ENCODE measurements at regions not wholly inside any gene's neighbourhood (a gene's known extent, or its start where the extent isn't known, plus 50 kb on each side); places are given as distances from the start of the nearest gene placed in this dataset.

DNA sequence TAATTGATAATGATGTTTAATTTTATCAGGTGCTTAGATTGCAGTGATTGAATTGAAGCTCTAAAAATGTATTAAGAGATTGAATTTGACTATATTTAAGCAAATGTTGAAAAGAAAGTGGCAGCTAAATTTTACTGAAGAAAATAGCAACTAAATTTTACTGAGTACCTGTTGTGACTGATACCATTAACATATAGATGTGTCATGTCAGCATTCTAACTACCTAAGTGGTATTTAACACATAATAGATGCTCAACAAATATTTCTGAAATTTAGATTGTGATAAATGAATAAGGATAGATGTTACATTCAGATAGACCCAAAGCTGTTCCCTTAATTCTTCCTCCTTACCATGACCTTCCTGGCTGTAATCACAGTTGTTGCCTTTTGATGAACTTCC, 350.9 kb upstream of the VWC2 start:
- H3K36me3 ChIP-seq (ENCODE audit: control insufficient read depth, insufficient read depth, low read length): no peaks in the 10 kb centered on the region
- intact Hi-C loops (cut with micrococcal nuclease): no loop called here
- no peak overlapping the region for H3K4me3 ChIP-seq (ENCODE audit: insufficient read depth, low read depth, low read length)
- no peak overlapping the region for H3K23ac ChIP-seq (ENCODE audit: low read depth, low read length)
- H2BK120ac ChIP-seq (ENCODE audit: low read depth, low read length): no peak overlapping the region
- H2AK9ac ChIP-seq (replicated peaks; ENCODE audit: low read depth, low read length, poor library complexity): no peak overlapping the region
- H3K14ac ChIP-seq (replicated peaks; ENCODE audit: low read depth, low read length): no peak overlapping the region
- CTCF ChIA-PET: no interaction called here
- no TSS peak for BruUV-seq (replicated peaks)
- H4K5ac ChIP-seq (ENCODE audit: low read depth, low read length): no peak overlapping the region
- no peak overlapping the region for H4K8ac ChIP-seq (ENCODE audit: low read depth in 2 of 2, low read length in 2 of 2)
- no peak overlapping the region for H2AFZ ChIP-seq (replicated peaks; ENCODE audit: low read length, poor library complexity)
- no peak overlapping the region for H2BK5ac ChIP-seq (ENCODE audit: low read depth, low read length, poor library complexity, severe bottlenecking)
- H3K56ac ChIP-seq (ENCODE audit: extremely low read depth, insufficient read depth, low read length): no peak overlapping the region
- H3K4me1 ChIP-seq (ENCODE audit: control insufficient read depth, insufficient read depth, low read length): no peaks in the 10 kb centered on the region
- dilution Hi-C loops (cut with HindIII; ENCODE audit: low sequenced_read_pairs, unreplicated experiment): no loop called here
- no peaks in the 10 kb centered on the region for H3K9me1 ChIP-seq (ENCODE audit: insufficient read depth, low read length)
- TF ChIP-seq MAFK (IDR thresholded peaks at IDR 0.05; ENCODE audit: low read depth, low read length): peak; percentile 82
- TF ChIP-seq RCOR1 (IDR thresholded peaks at IDR 0.05; ENCODE audit: insufficient replicate concordance, low read length): no peak
- no peak overlapping the region for H3K18ac ChIP-seq (ENCODE audit: low read depth, low read length)
- in situ Hi-C loops (cut with MboI; ENCODE audit: low sequenced_read_pairs): no loop called here
- H3K79me1 ChIP-seq (ENCODE audit: low read depth in 1 of 2, low read length in 2 of 2): no peaks in the 10 kb centered on the region
- H2BK20ac ChIP-seq (ENCODE audit: low read depth, low read length): no peak overlapping the region
- H2AK5ac ChIP-seq (ENCODE audit: low read depth, low read length): no peak overlapping the region
- no peak overlapping the region for H3K9ac ChIP-seq (ENCODE audit: low read depth, low read length)
- ATAC-seq (ENCODE audit: low read depth): no peak
- POLR2A ChIA-PET (ENCODE audit: unreplicated experiment): no interaction called here
- H3K9me3 ChIP-seq (ENCODE audit: control insufficient read depth, insufficient read depth, low read length): peaks cover 7% of the 10 kb centered on the region; the same call in 1 of the 2 replicates
- H4K91ac ChIP-seq (ENCODE audit: insufficient read depth, low read depth, low read length): no peak overlapping the region
- H2BK15ac ChIP-seq (ENCODE audit: low read depth, low read length): no peak overlapping the region
- no peak for DNase-seq
- no peak overlapping the region for H3K27ac ChIP-seq (ENCODE audit: insufficient read depth, low read length)
- H3K4ac ChIP-seq (ENCODE audit: low read depth, low read length): no peak overlapping the region
- no peaks in the 10 kb centered on the region for H4K20me1 ChIP-seq (ENCODE audit: insufficient read depth, low read length)
- H3K27me3 ChIP-seq (ENCODE audit: control insufficient read depth, insufficient read depth, low read length): no peaks in the 10 kb centered on the region
- no peak overlapping the region for H3K4me2 ChIP-seq (ENCODE audit: low read depth, low read length)

Data from IMR-90 (cell line).